ENCODE measurements at regions not wholly inside any gene's neighbourhood (a gene's known extent, or its start where the extent isn't known, plus 50 kb on each side); places are given as distances from the start of the nearest gene placed in this dataset.

GRCh38 chr13:90105276-90105675 is 1242.2 kb upstream of the MIR17HG start:
- DNase-seq (ENCODE audit: low read depth), result no peak
- TF ChIP-seq CTCF (IDR thresholded peaks at IDR 0.05; ENCODE audit: insufficient read depth, low read length), result no peak
- H3K4me3 ChIP-seq (ENCODE audit: low read depth, low read length), result no peak overlapping the region

- H3K4me3 ChIP-seq (ENCODE audit: low read depth, low read length), result no peak overlapping the region
- TF ChIP-seq CTCF (IDR thresholded peaks at IDR 0.05; ENCODE audit: insufficient read depth, low read length), result no peak
- DNase-seq (ENCODE audit: low read depth), result peak; percentile 20
Measured at GRCh38 chr13:90105849-90106496, 1241.5 kb upstream of the MIR17HG start.

- no peak for DNase-seq (ENCODE audit: low read depth)
- TF ChIP-seq CTCF (IDR thresholded peaks at IDR 0.05; ENCODE audit: insufficient read depth, low read length), result no peak
- H3K4me3 ChIP-seq (ENCODE audit: low read depth, low read length), result no peak overlapping the region
Measured at GRCh38 chr13:90107661-90108060, 1239.8 kb upstream of the MIR17HG start.

- no peak for TF ChIP-seq CTCF (IDR thresholded peaks at IDR 0.05; ENCODE audit: insufficient read depth, low read length)
- no peak overlapping the region for H3K4me3 ChIP-seq (ENCODE audit: low read depth, low read length)
- DNase-seq (ENCODE audit: low read depth), result no peak
Measured at GRCh38 chr13:90108547-90108946, 1238.9 kb upstream of the MIR17HG start.

GRCh38 chr13:90116121-90116520 is 1231.4 kb upstream of the MIR17HG start:
- DNase-seq (ENCODE audit: low read depth), result no peak
- no peak overlapping the region for H3K4me3 ChIP-seq (ENCODE audit: low read depth, low read length)
- TF ChIP-seq CTCF (IDR thresholded peaks at IDR 0.05; ENCODE audit: insufficient read depth, low read length), result no peak

GRCh38 chr13:90118467-90119071 is 1228.9 kb upstream of the MIR17HG start:
- TF ChIP-seq CTCF (IDR thresholded peaks at IDR 0.05; ENCODE audit: insufficient read depth, low read length), result no peak
- no peak overlapping the region for H3K4me3 ChIP-seq (ENCODE audit: low read depth, low read length)
- no peak for DNase-seq (ENCODE audit: low read depth)

GRCh38 chr13:90120026-90120425 is 1227.5 kb upstream of the MIR17HG start:
- TF ChIP-seq CTCF (IDR thresholded peaks at IDR 0.05; ENCODE audit: insufficient read depth, low read length), result no peak
- no peak for DNase-seq (ENCODE audit: low read depth)
- H3K4me3 ChIP-seq (ENCODE audit: low read depth, low read length), result no peak overlapping the region
